Brain pericyte (primary cell): ENCODE measurements at regions not wholly inside any gene's neighbourhood (a gene's known extent, or its start where the extent isn't known, plus 50 kb on each side); places are given as distances from the start of the nearest gene placed in this dataset.
"Not testable (repeated sequence)": the region's sequence is repeated elsewhere in the genome, so short reads cannot be mapped to it uniquely, and the experiment has no call there.

Source experiments
- DNase-seq: peaks from one replicate; pipeline ENCODE4 v3.0.0-alpha.2; 2012; ENCODE audit warnings: low read depth, low spot score

- no peak for DNase-seq
These were observed 88.6 kb upstream of the LYPLAL1 start for GRCh38 chr1:219085082-219085481.

GRCh38 chr1:219085988-219086387 is 87.7 kb upstream of the LYPLAL1 start:
- DNase-seq = no peak

- DNase-seq = no peak
These were observed 86.7 kb upstream of the LYPLAL1 start for GRCh38 chr1:219086956-219087469.

- peak; percentile 16 for DNase-seq
These were observed 84.7 kb upstream of the LYPLAL1 start for GRCh38 chr1:219088778-219089557.

- DNase-seq = no peak
These were observed 83.1 kb upstream of the LYPLAL1 start for GRCh38 chr1:219090607-219091006.

- no peak for DNase-seq
These were observed 81.5 kb upstream of the LYPLAL1 start for GRCh38 chr1:219092206-219092605.

- DNase-seq = no peak
These were observed 74.4 kb upstream of the LYPLAL1 start for GRCh38 chr1:219099307-219099706.

GRCh38 chr1:219100059-219100458 is 73.6 kb upstream of the LYPLAL1 start:
- DNase-seq = no peak

GRCh38 chr1:219102466-219102865 is 71.2 kb upstream of the LYPLAL1 start:
- not testable (repeated sequence) for DNase-seq

- DNase-seq = no peak
These were observed 67.8 kb upstream of the LYPLAL1 start for GRCh38 chr1:219105893-219106292.

GRCh38 chr1:219109424-219110018 is 64.2 kb upstream of the LYPLAL1 start:
- no peak for DNase-seq

- no peak for DNase-seq
These were observed 60.4 kb upstream of the LYPLAL1 start for GRCh38 chr1:219113261-219113660.

- no peak for DNase-seq
These were observed 59.7 kb upstream of the LYPLAL1 start for GRCh38 chr1:219114014-219114413.

- no peak for DNase-seq
These were observed 53.8 kb upstream of the LYPLAL1 start for GRCh38 chr1:219119839-219120238.

- peak; percentile 77 for DNase-seq
These were observed 52.8 kb upstream of the LYPLAL1 start for GRCh38 chr1:219120624-219121544.

GRCh38 chr1:219121679-219122078 is 52.0 kb upstream of the LYPLAL1 start:
- no peak for DNase-seq

- no peak for DNase-seq
These were observed 50.6 kb upstream of the LYPLAL1 start for GRCh38 chr1:219123036-219123435.
